ENCODE measurements at regions not wholly inside any gene's neighbourhood (a gene's known extent, or its start where the extent isn't known, plus 50 kb on each side); places are given as distances from the start of the nearest gene placed in this dataset.

DNA sequence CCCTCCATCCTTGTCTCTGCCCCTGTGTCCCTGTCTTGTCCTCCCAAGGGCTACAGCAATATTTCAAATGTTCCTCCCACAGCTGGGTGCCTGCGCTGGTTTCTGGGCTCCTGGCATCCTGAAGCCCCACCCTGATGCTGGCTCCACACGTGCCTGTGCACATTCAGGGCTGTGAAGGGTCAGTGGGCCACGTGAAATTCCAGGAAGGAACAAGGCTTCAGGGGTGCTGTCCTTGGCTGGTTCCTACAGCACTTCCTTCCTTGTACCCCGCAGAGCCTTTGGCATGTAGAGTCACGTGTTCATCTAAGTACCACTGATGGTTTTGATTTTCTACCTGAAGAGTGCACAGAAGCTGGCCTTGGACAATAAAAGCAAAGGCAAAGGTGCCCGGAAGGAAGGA is 57.7 kb upstream of the NLK start:
- TF ChIP-seq, protein P1, sequence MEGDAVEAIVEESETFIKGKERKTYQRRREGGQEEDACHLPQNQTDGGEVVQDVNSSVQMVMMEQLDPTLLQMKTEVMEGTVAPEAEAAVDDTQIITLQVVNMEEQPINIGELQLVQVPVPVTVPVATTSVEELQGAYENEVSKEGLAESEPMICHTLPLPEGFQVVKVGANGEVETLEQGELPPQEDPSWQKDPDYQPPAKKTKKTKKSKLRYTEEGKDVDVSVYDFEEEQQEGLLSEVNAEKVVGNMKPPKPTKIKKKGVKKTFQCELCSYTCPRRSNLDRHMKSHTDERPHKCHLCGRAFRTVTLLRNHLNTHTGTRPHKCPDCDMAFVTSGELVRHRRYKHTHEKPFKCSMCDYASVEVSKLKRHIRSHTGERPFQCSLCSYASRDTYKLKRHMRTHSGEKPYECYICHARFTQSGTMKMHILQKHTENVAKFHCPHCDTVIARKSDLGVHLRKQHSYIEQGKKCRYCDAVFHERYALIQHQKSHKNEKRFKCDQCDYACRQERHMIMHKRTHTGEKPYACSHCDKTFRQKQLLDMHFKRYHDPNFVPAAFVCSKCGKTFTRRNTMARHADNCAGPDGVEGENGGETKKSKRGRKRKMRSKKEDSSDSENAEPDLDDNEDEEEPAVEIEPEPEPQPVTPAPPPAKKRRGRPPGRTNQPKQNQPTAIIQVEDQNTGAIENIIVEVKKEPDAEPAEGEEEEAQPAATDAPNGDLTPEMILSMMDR (IDR thresholded peaks at IDR 0.05), result no peak
- TF ChIP-seq POLR2AphosphoS5 (IDR thresholded peaks at IDR 0.05; ENCODE audit: low read depth, low read length) (no peak), TCF7L2 (IDR thresholded peaks at IDR 0.05; ENCODE audit: low read depth, low read length) (no peak)
- TF ChIP-seq, protein P2, sequence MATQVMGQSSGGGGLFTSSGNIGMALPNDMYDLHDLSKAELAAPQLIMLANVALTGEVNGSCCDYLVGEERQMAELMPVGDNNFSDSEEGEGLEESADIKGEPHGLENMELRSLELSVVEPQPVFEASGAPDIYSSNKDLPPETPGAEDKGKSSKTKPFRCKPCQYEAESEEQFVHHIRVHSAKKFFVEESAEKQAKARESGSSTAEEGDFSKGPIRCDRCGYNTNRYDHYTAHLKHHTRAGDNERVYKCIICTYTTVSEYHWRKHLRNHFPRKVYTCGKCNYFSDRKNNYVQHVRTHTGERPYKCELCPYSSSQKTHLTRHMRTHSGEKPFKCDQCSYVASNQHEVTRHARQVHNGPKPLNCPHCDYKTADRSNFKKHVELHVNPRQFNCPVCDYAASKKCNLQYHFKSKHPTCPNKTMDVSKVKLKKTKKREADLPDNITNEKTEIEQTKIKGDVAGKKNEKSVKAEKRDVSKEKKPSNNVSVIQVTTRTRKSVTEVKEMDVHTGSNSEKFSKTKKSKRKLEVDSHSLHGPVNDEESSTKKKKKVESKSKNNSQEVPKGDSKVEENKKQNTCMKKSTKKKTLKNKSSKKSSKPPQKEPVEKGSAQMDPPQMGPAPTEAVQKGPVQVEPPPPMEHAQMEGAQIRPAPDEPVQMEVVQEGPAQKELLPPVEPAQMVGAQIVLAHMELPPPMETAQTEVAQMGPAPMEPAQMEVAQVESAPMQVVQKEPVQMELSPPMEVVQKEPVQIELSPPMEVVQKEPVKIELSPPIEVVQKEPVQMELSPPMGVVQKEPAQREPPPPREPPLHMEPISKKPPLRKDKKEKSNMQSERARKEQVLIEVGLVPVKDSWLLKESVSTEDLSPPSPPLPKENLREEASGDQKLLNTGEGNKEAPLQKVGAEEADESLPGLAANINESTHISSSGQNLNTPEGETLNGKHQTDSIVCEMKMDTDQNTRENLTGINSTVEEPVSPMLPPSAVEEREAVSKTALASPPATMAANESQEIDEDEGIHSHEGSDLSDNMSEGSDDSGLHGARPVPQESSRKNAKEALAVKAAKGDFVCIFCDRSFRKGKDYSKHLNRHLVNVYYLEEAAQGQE (IDR thresholded peaks at IDR 0.05; ENCODE audit: insufficient read depth in 1 of 2, low read depth in 2 of 2, low read length in 1 of 2), result no peak
